Mammary epithelial cell (primary cell): ENCODE measurements at regions not wholly inside any gene's neighbourhood (a gene's known extent, or its start where the extent isn't known, plus 50 kb on each side); places are given as distances from the start of the nearest gene placed in this dataset.

Experiments
- EZH2 ChIP-seq: IDR thresholded peaks from 2 replicates; pipeline ENCODE4 v1.6.1; 2012; ENCODE audit warnings: low read length, inconsistent platforms, borderline replicate concordance
- TF ChIP-seq, protein P1 (sequence below), 2 donors: IDR thresholded peaks in 1 of 2; conservative IDR thresholded peaks in 1 of 2; 2 replicates each; pipeline ENCODE4 v1.5.1; 2011 to 2012; ENCODE audit warnings: inconsistent platforms in 2 of 2, low read length in 2 of 2, mild to moderate bottlenecking in 2 of 2, control low read depth in 1 of 2, low read depth in 1 of 2; ENCODE audit not compliant: insufficient read depth in 1 of 2; ENCODE audit errors: extremely low read depth in 1 of 2

DNA sequence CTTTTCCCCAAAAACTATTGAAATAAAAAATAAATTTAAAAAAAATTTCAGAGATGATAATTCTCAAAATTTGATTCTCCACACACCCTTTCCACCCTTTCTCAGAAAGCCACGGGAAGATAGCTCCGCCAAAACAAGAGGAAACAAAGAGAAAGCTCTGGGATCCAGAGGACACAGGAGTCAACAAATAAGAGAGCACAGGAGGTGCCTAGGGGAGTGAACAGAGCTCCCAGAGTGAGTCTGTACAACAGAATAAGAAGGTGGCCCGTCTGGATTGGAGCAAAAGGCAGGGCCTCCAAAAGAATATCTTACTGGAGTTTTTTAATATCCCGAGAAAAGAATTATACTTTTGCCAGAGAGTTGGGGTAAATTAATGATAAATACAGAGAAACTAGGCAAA, 96.3 kb upstream of the DRD2 start:
- TF ChIP-seq, protein P1, sequence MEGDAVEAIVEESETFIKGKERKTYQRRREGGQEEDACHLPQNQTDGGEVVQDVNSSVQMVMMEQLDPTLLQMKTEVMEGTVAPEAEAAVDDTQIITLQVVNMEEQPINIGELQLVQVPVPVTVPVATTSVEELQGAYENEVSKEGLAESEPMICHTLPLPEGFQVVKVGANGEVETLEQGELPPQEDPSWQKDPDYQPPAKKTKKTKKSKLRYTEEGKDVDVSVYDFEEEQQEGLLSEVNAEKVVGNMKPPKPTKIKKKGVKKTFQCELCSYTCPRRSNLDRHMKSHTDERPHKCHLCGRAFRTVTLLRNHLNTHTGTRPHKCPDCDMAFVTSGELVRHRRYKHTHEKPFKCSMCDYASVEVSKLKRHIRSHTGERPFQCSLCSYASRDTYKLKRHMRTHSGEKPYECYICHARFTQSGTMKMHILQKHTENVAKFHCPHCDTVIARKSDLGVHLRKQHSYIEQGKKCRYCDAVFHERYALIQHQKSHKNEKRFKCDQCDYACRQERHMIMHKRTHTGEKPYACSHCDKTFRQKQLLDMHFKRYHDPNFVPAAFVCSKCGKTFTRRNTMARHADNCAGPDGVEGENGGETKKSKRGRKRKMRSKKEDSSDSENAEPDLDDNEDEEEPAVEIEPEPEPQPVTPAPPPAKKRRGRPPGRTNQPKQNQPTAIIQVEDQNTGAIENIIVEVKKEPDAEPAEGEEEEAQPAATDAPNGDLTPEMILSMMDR (conservative IDR thresholded peaks at IDR 0.05 in 1 of 2, IDR thresholded peaks at IDR 0.05 in 1 of 2; ENCODE audit: extremely low read depth in 1 of 2, insufficient read depth in 1 of 2, low read depth in 1 of 2, low read length in 2 of 2) = no peak
- TF ChIP-seq EZH2 = no peak
